ENCODE measurements at regions not wholly inside any gene's neighbourhood (a gene's known extent, or its start where the extent isn't known, plus 50 kb on each side); places are given as distances from the start of the nearest gene placed in this dataset.
A peak's percentile ranks its signal among the peaks of the same experiment; 100 is the strongest.

DNA sequence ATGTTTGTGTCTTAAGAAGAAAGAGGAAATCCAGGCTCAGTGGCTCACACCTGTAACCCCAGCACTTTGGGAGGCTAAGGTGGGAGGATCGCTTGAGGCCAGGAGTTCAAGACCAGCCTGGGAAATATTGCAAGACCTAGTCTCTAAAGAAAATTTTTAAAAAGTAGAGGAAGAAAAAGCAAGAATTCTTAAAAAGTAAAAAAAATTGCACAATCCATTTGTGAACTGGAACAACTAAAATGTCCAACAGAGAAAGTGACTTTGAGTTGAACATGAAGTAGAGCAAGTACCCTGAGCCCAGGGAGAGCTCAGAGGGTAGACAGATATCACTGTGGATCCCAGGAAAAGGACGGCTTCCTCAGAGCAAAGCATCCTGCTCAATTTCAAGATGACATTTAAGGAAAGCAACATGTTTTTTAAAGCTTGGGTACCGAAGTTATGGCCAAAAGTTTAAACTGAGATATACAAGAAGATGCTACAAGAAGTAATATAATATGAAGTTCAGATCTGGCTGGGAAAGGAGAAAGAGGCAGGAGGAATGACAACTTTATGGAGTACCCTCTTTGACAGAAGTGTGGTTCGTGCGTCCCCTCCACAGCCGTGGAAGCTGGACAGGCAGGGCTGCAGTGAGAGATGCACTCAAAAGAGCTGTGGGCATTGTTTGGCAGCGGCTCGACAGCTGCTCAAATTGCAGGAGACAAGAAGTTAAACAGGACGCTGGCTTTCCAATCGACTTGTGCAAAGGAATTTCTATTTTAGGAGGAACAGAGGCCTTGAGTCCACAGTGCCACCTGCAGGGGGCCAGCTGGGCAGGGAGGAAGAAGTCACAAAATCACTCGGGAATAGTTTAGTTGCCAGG lies 201.3 kb downstream of the JCAD start:
- peak; percentile 22 for DNase-seq (ENCODE audit: low spot score)

GRCh38 chr10:29856295-29856694 lies 203.1 kb downstream of the JCAD start:
- DNase-seq (ENCODE audit: low spot score), result no peak

- no peak for DNase-seq (ENCODE audit: low spot score)
Observed at GRCh38 chr10:29853913-29854312, 205.5 kb downstream of the JCAD start.

GRCh38 chr10:29851241-29851640 lies 208.1 kb downstream of the JCAD start:
- no peak for DNase-seq (ENCODE audit: low spot score)

DNA sequence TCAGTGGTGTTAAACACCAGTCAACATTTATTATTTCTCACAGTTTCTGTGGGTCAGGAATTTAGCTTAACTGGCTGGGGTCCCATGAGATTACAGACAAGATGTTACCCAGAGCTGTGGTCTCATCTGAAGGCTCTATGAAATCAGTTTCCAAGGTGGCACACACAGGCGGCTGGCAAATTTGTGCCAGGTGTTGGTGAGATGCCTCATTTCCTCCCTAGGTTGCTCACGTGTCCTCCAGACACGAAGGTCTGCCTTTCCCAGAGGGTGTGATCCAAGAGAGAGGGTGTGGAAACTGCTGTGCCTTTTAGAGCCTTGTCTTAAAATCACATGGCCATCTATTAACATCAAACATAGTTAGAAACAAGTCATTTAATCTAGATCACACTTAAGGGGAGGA lies 209.0 kb downstream of the JCAD start:
- DNase-seq (ENCODE audit: low spot score), result no peak

DNA sequence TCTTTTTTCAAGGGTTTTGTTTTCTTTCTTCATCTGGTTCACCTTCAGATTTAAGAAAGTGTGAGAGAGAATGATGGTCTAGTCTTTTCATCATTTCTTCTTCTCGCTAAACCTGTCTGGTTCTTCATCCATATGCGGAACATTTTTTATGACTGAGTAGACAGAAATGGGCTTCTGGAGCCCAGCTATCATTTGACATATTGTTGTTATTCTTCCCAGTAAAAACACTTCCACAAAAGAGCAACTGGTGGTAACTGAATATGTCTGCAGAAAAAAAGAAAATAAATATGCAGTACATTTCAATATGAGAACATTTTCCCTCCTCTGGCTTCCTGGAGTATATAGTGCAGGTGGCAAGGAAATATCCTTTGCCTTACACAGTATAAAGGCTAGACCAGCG lies 209.5 kb downstream of the JCAD start:
- DNase-seq (ENCODE audit: low spot score), result no peak

- no peak for DNase-seq (ENCODE audit: low spot score)
Observed at GRCh38 chr10:29849126-29849833, 210.1 kb downstream of the JCAD start.

DNA sequence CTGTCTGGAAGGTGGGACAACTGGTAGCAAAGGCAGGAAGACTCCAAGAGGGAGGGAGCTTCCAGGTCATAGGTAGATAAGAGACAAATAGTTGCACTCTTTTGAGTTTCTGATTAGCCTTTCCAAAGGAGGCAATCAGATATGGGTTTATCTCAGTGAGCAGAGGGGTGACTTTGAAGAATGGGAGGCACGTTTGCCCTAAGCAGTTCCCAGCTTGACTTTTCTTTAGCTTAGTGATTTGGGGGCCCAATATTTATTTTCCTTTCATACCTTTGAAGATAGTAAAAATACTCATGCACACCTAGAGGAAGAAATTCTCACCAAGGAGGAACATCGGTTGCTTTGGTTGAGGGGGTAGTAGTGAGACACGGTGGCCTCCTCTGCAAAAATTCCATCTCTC lies 212.1 kb upstream of the SVIL start:
- no peak for DNase-seq (ENCODE audit: low spot score)

GRCh38 chr10:29845166-29845565 lies 210.4 kb upstream of the SVIL start:
- DNase-seq (ENCODE audit: low spot score), result no peak

DNA sequence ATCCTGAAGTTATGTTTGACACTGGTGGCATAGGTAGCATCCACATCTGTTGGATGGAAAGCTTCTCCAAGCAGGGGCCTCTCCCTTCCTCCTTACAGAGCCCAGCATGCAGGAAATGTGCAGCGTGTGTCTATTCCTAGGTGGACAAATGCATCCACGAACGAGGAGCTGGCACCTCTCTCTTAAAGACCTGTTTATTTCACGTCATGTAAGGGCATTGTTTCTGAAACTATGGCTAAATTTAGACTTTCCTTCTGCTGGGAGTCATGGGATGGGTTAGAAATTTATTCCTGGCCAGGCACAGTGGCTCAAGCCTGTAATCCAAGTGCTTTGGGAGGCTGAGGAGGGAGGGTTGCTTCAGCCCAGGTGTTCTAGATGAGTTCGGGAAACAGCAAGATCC lies 208.4 kb upstream of the SVIL start:
- DNase-seq (ENCODE audit: low spot score), result no peak

DNA sequence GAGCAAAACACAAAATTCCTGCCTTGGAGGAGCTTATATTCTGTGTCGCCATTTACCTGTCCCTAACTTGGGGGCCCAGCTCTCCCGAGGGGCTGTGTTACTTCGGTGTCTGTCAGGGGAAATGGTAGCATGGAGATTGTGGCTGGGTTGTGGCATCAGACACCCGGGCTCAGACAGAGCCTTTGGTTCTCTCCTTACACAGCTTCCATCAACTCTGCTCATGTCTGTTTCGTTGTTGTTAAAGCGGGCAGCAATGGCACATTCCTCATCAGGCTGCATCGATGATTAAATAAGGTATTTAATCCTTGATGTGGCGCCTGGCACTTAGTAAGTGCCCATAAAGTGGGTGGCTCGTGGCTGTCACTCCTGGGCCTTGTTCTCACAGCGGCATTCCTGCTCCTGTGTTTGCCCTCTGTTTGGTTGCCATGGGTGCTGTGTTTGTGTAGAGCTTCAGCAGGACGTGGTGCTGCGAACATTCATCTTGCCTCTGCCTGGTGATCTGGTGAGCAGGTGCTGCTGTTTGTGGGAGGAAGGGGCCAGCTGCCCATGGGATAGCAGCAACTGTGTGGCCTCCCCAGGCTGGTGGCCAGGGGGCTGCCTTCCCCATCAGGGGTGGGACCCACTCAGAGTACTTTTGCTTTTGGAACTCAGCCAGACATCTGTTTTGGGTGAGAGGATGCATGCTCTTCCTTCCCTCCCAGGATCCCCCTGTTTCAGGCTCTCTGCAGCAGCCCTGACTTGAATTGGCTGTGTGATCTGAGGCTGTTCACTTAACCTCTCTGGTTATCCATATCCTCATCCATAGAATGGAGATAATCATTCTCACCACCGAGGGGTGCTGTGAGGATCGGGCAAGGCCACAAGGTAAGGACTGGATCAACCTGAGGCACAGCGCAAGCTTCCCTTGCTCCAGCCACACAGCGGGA lies 207.2 kb upstream of the SVIL start:
- no peak for DNase-seq (ENCODE audit: low spot score)

- no peak for DNase-seq (ENCODE audit: low spot score)
Observed at GRCh38 chr10:29840516-29841276, 205.9 kb upstream of the SVIL start.

- no peak for DNase-seq (ENCODE audit: low spot score)
Observed at GRCh38 chr10:29839826-29840515, 205.2 kb upstream of the SVIL start.

GRCh38 chr10:29838539-29838938 lies 203.8 kb upstream of the SVIL start:
- no peak for DNase-seq (ENCODE audit: low spot score)

DNA sequence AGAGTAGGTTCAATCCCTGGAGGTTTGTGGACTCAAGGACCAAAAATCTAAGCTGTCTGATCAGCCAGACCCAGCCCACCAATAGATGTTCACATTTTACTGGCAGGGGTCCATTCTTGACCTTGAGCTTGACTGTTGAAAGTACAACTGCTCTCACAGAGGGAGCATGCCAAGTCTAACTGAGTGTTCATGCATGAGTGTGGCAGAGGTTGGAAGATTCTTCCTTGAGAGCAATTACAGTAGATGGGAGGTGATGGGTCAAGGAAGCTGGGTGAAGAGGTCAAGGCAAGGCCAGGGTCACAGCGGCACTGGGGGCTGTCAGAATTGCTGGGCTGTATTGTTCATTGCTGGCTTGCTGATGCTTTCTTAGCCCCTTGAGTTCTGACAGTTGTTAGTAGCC lies 202.8 kb upstream of the SVIL start:
- no peak for DNase-seq (ENCODE audit: low spot score)

DNA sequence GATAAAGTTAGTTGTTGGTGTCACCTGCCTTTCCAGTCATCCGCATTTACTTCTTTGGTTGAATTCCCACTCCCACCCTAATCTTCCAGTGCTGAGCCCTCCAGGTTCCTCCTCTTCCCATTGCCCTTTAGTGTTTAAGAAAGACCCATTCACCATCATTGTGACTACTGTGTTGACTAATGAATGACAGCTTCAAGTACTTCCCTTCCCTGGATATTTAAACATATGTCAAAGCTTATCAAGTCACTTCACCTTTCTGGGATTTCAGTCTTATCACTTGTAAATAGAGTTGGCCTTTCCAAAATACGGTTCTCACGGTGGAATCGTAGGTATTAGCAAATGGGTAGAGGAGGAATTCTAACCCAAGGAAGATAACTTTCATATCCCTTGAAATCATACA lies 201.6 kb upstream of the SVIL start:
- no peak for DNase-seq (ENCODE audit: low spot score)

DNA sequence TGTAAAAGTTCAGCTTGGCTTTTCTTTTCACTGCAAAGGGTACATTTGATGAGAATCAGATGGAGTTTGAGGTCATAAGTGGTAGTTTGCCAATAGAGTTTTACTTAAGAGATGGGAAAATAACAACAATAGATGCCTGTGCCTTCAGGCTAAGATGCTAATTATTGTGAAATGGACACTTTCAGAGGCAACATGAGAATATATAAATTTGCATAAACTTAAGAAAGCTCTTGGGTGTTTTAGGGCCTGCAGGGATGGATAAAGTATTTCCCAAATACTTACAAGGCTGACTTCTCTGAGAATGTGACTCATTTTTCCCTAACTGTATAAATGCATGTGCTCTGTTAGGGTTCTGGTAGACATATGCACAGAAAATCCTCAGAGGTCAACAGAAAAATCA lies 200.3 kb upstream of the SVIL start:
- no peak for DNase-seq (ENCODE audit: low spot score)

DNA sequence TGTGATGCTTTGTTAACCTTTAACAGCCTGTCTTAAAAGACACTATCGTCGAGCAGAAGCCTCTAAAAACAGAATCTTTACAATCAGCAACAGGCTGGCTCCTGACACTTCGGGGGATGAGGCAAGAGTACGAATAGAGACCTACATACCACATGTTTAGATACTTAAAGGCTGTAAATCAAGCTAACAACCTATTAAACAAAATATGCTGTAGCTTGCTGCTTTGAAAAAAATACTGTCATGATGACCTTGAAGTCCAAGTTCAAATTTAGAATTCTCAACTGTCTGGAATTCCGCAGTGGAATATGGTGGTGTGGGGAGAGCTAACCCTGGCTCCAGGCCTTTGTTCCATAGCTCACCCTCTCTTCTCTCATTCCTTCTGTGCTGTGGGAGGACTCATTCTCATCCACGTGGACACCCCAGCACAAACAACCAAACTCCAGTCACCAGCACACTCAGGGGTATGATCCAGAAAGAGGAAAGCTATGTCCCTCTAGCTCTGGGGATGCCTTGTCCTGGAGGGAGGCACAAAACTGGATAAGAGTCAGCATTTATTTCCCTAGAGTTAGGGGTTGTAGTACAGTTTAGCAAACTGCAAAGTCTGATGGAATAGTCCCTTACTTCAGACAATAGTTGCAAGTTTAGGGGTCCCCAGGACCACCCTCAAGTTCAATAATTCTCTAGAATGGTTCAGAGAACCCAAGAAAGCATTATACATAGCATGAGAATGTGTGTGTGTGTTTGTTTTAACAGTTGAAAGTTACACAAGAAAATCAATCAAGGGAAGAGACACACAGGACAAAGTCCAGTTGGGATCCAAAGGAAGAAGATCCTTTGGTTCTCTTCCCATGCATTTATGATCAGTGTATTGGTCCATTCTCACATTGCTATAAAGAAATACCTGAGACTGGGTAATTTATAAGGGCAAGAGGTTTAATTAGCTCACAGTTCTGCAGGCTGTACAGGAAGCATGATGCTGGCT lies 196.1 kb upstream of the SVIL start:
- no peak for DNase-seq (ENCODE audit: low spot score)

DNA sequence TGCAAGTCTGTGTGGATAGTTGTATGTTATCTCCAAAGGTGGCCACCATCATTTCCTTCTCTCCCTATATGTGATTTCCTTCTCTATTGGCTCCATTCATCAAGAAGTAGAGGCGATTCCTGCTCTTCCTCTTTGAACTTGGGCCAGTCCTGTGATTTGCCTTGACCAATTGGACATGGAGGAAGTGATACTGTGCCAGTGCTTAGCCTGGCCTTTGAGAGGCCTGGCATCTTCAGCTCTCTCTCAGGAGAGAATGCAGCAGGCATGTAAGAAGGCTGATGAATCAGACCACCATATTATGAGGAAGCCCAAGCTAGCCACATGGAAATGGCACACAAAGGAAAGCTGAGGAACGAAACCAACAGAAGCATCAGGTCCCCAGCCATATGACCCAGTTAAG lies 195.0 kb upstream of the SVIL start:
- DNase-seq (ENCODE audit: low spot score), result no peak

DNA sequence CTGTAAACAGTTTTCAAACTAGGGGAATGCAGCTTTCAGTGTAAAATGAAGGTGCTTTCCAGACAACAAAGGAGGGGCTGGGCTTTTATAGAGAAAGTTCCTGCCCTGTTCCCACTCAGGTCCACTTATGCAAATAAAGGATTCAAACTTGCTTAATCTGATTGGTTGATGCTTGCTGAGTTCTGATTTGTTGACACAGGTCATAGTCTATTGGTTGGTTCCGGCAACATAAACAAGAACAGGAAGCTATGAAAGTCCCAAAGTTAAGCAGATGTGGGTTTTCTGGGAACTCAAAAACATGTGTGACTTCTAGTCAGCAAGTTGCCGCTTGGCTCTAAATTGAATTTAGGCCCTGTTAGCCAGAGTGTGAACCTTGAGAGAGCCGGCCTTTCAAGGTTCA lies 194.2 kb upstream of the SVIL start:
- DNase-seq (ENCODE audit: low spot score), result no peak
